HepG2 (cell line): ENCODE measurements at regions not wholly inside any gene's neighbourhood (a gene's known extent, or its start where the extent isn't known, plus 50 kb on each side); places are given as distances from the start of the nearest gene placed in this dataset.

Experiments used
- ATAC-seq: fragments of 200-7000 bp; cut with Tn5 transposase; 3 replicates; pipeline ENCODE4 v1.9.1; 2020; ENCODE audit warnings: mild to moderate bottlenecking, moderate library complexity
- BruUV-seq: library from RNA; stranded (reverse); fragments of 400-500 nt; replicated peaks from 2 replicates; lab custom pipeline; 2021; lab: Mats Ljungman, UMichigan
- CTCF ChIA-PET: fragments of 300-600 bp; formaldehyde crosslinking; extraction: SDS; loops from one replicate; lab custom pipeline; 2021; ENCODE audit warnings: low total read pairs, inconsistent platforms, low intra/inter-chr PET ratio; lab: Yijun Ruan, JAX
- POLR2A ChIA-PET: fragments of 350-600 bp; sonication (Branson Sonifier 250); formaldehyde crosslinking; loops from one replicate; lab custom pipeline; 2020; ENCODE audit warnings: antibody characterized with exemption, inconsistent platforms; lab: Yijun Ruan, JAX
- DNase-seq: peaks from one replicate; pipeline ENCODE4 v3.0.0-alpha.2; 2015; ENCODE audit warnings: low spot score
- FAIRE-seq: peaks from 3 replicates; lab custom pipeline; 2011; peaks lifted over from hg19 to GRCh38; lab: Jason Lieb, UNC
- H2AFZ ChIP-seq: one replicate; pipeline ENCODE4 v1.6.1; 2011; ENCODE audit warnings: low read length, inconsistent platforms
- H3K27ac ChIP-seq: fragments of 300-600 bp; 3 replicates; pipeline ENCODE4 v1.8.0; 2011; ENCODE audit warnings: mixed run types, mild to moderate bottlenecking, mixed read lengths, low read length, inconsistent platforms; ENCODE audit not compliant: insufficient read depth; ENCODE audit errors: extremely low read length
- H3K27me3 ChIP-seq, 2 experiments: fragments of 200-600 bp in 1 of 2; 2 replicates in 1 of 2; 3 replicates in 1 of 2; pipeline versions ENCODE4 v1.6.0 to v1.8.0; 2011; ENCODE audit warnings: low read length in 2 of 2, mild to moderate bottlenecking in 2 of 2, moderate library complexity in 2 of 2, inconsistent platforms in 1 of 2; ENCODE audit not compliant: insufficient read depth in 2 of 2, control insufficient read depth in 1 of 2
- H3K36me3 ChIP-seq, 2 experiments: fragments of 200-600 bp in 1 of 2; replicated peaks in 1 of 2; 2 replicates in 1 of 2; 3 replicates in 1 of 2; pipeline versions ENCODE4 v1.5.1 to v1.8.0; 2011; ENCODE audit warnings: low read length in 2 of 2, inconsistent platforms in 1 of 2; ENCODE audit not compliant: insufficient read depth in 2 of 2, control insufficient read depth in 1 of 2
- H3K4me1 ChIP-seq: 2 replicates; pipeline ENCODE4 v1.5.1; 2012; ENCODE audit warnings: low read length, inconsistent platforms; ENCODE audit not compliant: insufficient read depth
- H3K4me2 ChIP-seq: 2 replicates; pipeline ENCODE4 v1.6.0; 2011; ENCODE audit warnings: low read depth, low read length, inconsistent platforms
- H3K4me3 ChIP-seq, 3 experiments: fragments of 200-600 bp in 1 of 3; sonication (generic), shearing (Covaris generic) in 1 of 3; replicated peaks in 1 of 3; 2 replicates each; pipeline ENCODE4 v1.5.1; 2011 to 2016; ENCODE audit warnings: low read length in 3 of 3, inconsistent platforms in 2 of 3, low read depth in 2 of 3, mild to moderate bottlenecking in 2 of 3, control low read depth in 1 of 3, mixed read lengths in 1 of 3; ENCODE audit not compliant: insufficient read depth in 1 of 3
- H3K79me2 ChIP-seq: one replicate; pipeline ENCODE4 v1.6.1; 2011; ENCODE audit warnings: low read length, inconsistent platforms; ENCODE audit not compliant: insufficient read depth
- H3K9ac ChIP-seq: 2 replicates; pipeline ENCODE4 v1.6.0; 2011; ENCODE audit warnings: mild to moderate bottlenecking, low read depth, low read length, inconsistent platforms; ENCODE audit not compliant: insufficient read depth
- H3K9me3 ChIP-seq: 2 replicates; pipeline ENCODE4 v1.5.1; 2012; ENCODE audit warnings: mild to moderate bottlenecking, low read length
- H4K20me1 ChIP-seq: 2 replicates; pipeline ENCODE4 v1.6.0; 2011; ENCODE audit warnings: inconsistent platforms, mild to moderate bottlenecking, low read length, moderate library complexity; ENCODE audit not compliant: insufficient read depth
- HNRNPK ChIP-seq: fragments of 200-400 bp; formaldehyde crosslinking; IDR thresholded peaks from 2 replicates; pipeline ENCODE4 v1.6.1; 2018; ENCODE audit warnings: low read length, low read depth, moderate library complexity, mild to moderate bottlenecking; ENCODE audit not compliant: poor library complexity, severe bottlenecking
- ISX ChIP-seq: sonication (generic); formaldehyde crosslinking; conservative IDR thresholded peaks from 2 replicates; pipeline ENCODE4 v1.5.0; 2020; ENCODE audit warnings: missing genetic modification reagents
- MEIS1 ChIP-seq: sonication (generic); formaldehyde crosslinking; IDR thresholded peaks from 2 replicates; pipeline ENCODE4 v1.9.0; 2021; ENCODE audit warnings: mild to moderate bottlenecking, missing genetic modification reagents, moderate library complexity, borderline replicate concordance
- NCOA5 ChIP-seq: sonication (generic); formaldehyde crosslinking; IDR thresholded peaks from 2 replicates; pipeline ENCODE4 v1.4.0; 2020; ENCODE audit warnings: missing genetic modification reagents
- PCBP1 ChIP-seq: fragments of 200-400 bp; formaldehyde crosslinking; IDR thresholded peaks from 2 replicates; pipeline ENCODE4 v1.6.1; 2017; ENCODE audit warnings: mild to moderate bottlenecking, low read depth, low read length, borderline replicate concordance
- TMF1 ChIP-seq: sonication (generic); formaldehyde crosslinking; IDR thresholded peaks from 2 replicates; pipeline ENCODE4 v1.8.1; 2022; ENCODE audit warnings: low read depth, missing genetic modification reagents
- ZFP36L1 ChIP-seq: sonication (generic); formaldehyde crosslinking; IDR thresholded peaks from 2 replicates; pipeline ENCODE4 v1.8.0; 2022; ENCODE audit warnings: mild to moderate bottlenecking, missing genetic modification reagents, moderate library complexity
- ZNF224 ChIP-seq: sonication (generic); formaldehyde crosslinking; IDR thresholded peaks from 2 replicates; pipeline ENCODE4 v1.5.0; 2020; ENCODE audit warnings: mild to moderate bottlenecking, missing genetic modification reagents
- ZNF431 ChIP-seq: sonication (generic); formaldehyde crosslinking; IDR thresholded peaks from 2 replicates; pipeline ENCODE4 v1.9.0; 2022; ENCODE audit warnings: missing genetic modification reagents, low read depth, mild to moderate bottlenecking, borderline replicate concordance
- WGBS: methylation state at CpG from one replicate; pipeline ENCODE4 v1.1.6; 2017; ENCODE audit warnings: low lambda C conversion rate; 5-methylcytosine and 5-hydroxymethylcytosine counted together
- in situ Hi-C: cut with HindIII; loops from 2 replicates; pipeline ENCODE4 v1.10.0; 2017; ENCODE audit warnings: low pct_unique_long_range_greater_than_20kb; ENCODE audit not compliant: extremely low pct_ligation_motif_present
- intact Hi-C: fragments of 100-400 bp; cut with micrococcal nuclease; formaldehyde crosslinking; loops from one replicate; pipeline ENCODE4 v1.10.0; 2022; ENCODE audit not compliant: unreplicated experiment
- TF ChIP-seq, protein P1 (sequence below): sonication (generic); formaldehyde crosslinking; IDR thresholded peaks from 2 replicates; pipeline ENCODE4 v1.4.0; 2020; ENCODE audit warnings: mild to moderate bottlenecking, missing genetic modification reagents
- TF ChIP-seq, protein P2 (sequence below): sonication (generic); formaldehyde crosslinking; IDR thresholded peaks from 2 replicates; pipeline ENCODE4 v1.4.0; 2020; ENCODE audit warnings: missing genetic modification reagents

DNA sequence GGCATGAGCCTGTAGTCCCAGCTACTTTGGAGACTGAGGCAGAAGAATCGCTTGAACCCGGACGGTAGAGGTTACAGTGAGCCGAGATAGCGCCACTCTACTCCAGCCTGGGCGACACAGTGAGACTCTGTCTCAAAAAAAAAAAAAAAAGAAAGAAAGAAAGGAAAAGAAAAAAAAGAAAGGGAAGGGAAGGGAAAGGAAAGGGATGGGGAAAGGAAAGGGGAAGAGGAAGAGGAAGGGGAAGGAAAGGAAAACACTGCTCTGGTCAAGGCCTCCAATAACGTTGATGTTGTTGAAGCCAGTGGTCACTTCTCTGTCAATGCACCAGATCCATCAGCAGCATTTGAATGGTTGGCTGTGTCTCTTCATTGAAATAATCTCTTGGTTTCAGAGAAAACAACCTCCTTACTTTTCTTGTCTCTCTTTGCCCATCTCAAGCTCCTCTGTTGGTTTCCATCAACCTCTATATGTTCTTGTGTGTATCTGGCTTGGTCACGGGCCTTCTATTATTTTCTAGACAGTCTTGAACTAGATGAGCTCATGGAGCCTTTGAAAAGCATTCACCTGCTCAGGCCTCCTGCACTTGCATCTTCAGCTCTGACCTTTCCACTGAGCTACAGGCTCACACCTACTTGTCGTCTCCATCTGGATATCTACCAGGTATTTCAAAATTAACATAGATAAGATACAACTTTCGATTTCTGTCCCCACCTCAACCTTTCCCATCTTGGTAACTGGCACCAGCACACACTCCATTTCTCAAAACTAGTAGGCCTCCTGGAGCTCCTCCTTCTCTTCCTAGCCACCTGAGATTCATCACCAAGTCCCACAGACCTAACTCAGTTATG lies 69.4 kb upstream of the LAPTM4A start:
- Histone ChIP-seq H2AFZ (no peak overlapping the region), H3K4me2 (no peak overlapping the region), H3K4me3 (no peak overlapping the region), H3K79me2 (no peaks in the 10 kb centered on the region), H3K27ac (no peak overlapping the region), H3K4me1 (peaks cover 27% of the 10 kb centered on the region), H3K9me3 (no peaks in the 10 kb centered on the region), H3K9ac (no peak overlapping the region), H3K36me3 (no peaks in the 10 kb centered on the region), H4K20me1 (no peaks in the 10 kb centered on the region), H3K27me3 (peaks cover 1 to 19% of the 10 kb centered on the region in 2 experiments; a peak in 3 of 5 replicates)
- 60% methylated on average over 10 of the region's 10 CpGs for WGBS
- ChIA-PET CTCF (no interaction called here), POLR2A (interaction anchor here (0.6 kb wide), 1 partner anchor 133 kb away, joined by 4 read pairs; no protein-coding TSS in a partner anchor)
- ATAC-seq (no peak), DNase-seq (no peak), FAIRE-seq (no peak)
- in situ Hi-C loops, result no loop called here
- no TSS peak for BruUV-seq
- intact Hi-C loops, result no loop called here
- TF ChIP-seq HNRNPK (peak; percentile 96), TMF1 (CRISPR knock-in tag) (no peak), ZNF224 (CRISPR knock-in tag) (no peak), PCBP1 (0 out of 2 replicates have a peak, but pooled peaks have one; percentile 40)

DNA sequence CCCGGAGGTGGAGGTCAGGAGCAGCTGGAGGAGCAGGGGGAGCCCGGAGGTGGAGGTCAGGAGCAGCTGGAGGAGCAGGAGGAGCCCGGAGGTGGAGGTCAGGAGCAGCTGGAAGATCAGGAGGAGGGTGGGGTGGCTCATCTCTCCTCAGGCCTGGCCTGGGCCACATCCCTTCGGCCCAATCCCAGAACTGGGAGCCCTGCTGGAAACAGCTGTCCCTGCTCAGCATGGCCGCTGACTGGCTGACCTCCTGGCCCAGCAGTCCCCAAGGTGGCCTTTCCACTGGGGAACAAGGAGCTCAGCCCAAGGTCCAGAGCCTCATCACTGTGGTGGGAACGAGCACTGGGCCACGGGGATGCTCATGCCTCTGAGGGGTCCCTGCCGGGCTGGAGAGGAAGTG lies 66.6 kb upstream of the LAPTM4A start:
- in situ Hi-C loops, result no loop called here
- TF ChIP-seq ZFP36L1 (CRISPR knock-in tag), result no peak
- no peak for TF ChIP-seq ZNF431 (CRISPR knock-in tag)
- TF ChIP-seq, protein P1, sequence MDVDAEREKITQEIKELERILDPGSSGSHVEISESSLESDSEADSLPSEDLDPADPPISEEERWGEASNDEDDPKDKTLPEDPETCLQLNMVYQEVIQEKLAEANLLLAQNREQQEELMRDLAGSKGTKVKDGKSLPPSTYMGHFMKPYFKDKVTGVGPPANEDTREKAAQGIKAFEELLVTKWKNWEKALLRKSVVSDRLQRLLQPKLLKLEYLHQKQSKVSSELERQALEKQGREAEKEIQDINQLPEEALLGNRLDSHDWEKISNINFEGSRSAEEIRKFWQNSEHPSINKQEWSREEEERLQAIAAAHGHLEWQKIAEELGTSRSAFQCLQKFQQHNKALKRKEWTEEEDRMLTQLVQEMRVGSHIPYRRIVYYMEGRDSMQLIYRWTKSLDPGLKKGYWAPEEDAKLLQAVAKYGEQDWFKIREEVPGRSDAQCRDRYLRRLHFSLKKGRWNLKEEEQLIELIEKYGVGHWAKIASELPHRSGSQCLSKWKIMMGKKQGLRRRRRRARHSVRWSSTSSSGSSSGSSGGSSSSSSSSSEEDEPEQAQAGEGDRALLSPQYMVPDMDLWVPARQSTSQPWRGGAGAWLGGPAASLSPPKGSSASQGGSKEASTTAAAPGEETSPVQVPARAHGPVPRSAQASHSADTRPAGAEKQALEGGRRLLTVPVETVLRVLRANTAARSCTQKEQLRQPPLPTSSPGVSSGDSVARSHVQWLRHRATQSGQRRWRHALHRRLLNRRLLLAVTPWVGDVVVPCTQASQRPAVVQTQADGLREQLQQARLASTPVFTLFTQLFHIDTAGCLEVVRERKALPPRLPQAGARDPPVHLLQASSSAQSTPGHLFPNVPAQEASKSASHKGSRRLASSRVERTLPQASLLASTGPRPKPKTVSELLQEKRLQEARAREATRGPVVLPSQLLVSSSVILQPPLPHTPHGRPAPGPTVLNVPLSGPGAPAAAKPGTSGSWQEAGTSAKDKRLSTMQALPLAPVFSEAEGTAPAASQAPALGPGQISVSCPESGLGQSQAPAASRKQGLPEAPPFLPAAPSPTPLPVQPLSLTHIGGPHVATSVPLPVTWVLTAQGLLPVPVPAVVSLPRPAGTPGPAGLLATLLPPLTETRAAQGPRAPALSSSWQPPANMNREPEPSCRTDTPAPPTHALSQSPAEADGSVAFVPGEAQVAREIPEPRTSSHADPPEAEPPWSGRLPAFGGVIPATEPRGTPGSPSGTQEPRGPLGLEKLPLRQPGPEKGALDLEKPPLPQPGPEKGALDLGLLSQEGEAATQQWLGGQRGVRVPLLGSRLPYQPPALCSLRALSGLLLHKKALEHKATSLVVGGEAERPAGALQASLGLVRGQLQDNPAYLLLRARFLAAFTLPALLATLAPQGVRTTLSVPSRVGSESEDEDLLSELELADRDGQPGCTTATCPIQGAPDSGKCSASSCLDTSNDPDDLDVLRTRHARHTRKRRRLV, result no peak
- no peak for TF ChIP-seq MEIS1 (CRISPR knock-in tag)
- no peak for TF ChIP-seq NCOA5
- TF ChIP-seq, protein P2, sequence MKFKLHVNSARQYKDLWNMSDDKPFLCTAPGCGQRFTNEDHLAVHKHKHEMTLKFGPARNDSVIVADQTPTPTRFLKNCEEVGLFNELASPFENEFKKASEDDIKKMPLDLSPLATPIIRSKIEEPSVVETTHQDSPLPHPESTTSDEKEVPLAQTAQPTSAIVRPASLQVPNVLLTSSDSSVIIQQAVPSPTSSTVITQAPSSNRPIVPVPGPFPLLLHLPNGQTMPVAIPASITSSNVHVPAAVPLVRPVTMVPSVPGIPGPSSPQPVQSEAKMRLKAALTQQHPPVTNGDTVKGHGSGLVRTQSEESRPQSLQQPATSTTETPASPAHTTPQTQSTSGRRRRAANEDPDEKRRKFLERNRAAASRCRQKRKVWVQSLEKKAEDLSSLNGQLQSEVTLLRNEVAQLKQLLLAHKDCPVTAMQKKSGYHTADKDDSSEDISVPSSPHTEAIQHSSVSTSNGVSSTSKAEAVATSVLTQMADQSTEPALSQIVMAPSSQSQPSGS (CRISPR knock-in tag), result no peak
- no peak for TF ChIP-seq ISX

More for the DNA sequence above, 66.6 kb upstream of the LAPTM4A start:
- H3K79me2 ChIP-seq, result no peaks in the 10 kb centered on the region
- DNase-seq, result no peak
- no peak for ATAC-seq
- H3K4me3 ChIP-seq, result no peak overlapping the region
- no peak overlapping the region for H3K4me2 ChIP-seq
- H3K9me3 ChIP-seq, result no peaks in the 10 kb centered on the region
- ChIA-PET POLR2A (interaction anchor here (1.1 kb wide), 1 partner anchor 107 kb away, joined by 3 read pairs; the partner anchor contains the start of gene SDC1), CTCF (no interaction called here)
- no peak for FAIRE-seq
- BruUV-seq, result no TSS peak
- 44% methylated on average over 5 of the region's 8 CpGs for WGBS
- H3K9ac ChIP-seq, result no peak overlapping the region
- no peaks in the 10 kb centered on the region for H4K20me1 ChIP-seq
- H3K4me1 ChIP-seq, result peaks cover 55% of the 10 kb centered on the region
- no peaks in the 10 kb centered on the region for H3K36me3 ChIP-seq
- intact Hi-C loops, result no loop called here
- H2AFZ ChIP-seq, result no peak overlapping the region
- H3K27me3 ChIP-seq, result peaks cover 1 to 18% of the 10 kb centered on the region in 2 experiments; a peak in 3 of 5 replicates
- no peak overlapping the region for H3K27ac ChIP-seq
